ENCODE measurements at regions not wholly inside any gene's neighbourhood (a gene's known extent, or its start where the extent isn't known, plus 50 kb on each side); places are given as distances from the start of the nearest gene placed in this dataset.
"Not testable (repeated sequence)": the region's sequence is repeated elsewhere in the genome, so short reads cannot be mapped to it uniquely, and the experiment has no call there.

DNA sequence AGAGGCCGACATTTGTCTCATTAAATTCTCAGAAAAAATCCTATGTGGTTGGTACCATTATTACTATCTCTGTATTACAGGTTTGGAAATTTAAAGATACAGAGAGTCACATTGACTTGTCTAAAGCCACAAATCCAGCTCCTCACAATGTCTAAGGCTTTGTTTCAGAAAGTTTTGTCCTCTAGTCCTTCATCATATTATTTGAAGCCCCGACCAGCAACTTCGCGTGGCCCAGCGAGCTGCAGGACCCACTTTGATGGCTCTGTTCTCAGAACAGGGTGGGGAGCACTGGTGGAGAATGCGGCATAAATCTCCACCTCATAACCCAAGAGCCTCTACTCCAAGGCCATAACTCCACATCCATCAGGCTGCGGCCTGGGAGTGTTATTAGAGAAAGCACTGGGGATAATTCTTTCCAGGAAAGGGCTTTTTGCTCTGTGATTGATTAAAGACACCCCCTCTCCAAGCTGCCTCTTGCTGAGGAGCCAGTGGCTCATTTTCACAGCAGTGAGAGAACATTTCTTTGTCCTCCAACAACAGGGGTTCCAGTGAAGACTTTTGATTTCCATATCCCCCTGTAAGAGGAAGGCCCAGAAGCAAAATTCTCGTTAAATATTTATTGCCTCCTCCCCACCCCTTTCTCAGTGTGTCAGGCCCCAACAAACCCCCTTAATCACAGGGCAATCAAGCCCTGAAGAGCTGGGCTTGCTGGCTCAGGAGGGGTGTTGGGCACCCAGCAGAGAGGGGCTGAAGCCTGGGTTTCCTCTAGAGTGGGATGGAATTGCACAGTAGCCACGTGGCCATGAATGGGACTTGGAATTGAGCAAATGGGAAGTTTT is 113.7 kb upstream of the CDH11 start:
- H3K36me3 Mint-ChIP-seq (ENCODE audit: insufficient read depth) = no peaks in the 10 kb centered on the region
- ATAC-seq (replicated peaks) (no peak), DNase-seq (no peak)
- H3K4me1 Mint-ChIP-seq (ENCODE audit: low read depth in 2 of 2) = no peaks in the 10 kb centered on the region
- no peak overlapping the region for H3K27ac Mint-ChIP-seq
- H3K4me3 Mint-ChIP-seq = no peak overlapping the region
- H3K27me3 Mint-ChIP-seq = no peaks in the 10 kb centered on the region
- H3K9me3 Mint-ChIP-seq = peaks cover 15 to 39% of the 10 kb centered on the region in 2 donors

DNA sequence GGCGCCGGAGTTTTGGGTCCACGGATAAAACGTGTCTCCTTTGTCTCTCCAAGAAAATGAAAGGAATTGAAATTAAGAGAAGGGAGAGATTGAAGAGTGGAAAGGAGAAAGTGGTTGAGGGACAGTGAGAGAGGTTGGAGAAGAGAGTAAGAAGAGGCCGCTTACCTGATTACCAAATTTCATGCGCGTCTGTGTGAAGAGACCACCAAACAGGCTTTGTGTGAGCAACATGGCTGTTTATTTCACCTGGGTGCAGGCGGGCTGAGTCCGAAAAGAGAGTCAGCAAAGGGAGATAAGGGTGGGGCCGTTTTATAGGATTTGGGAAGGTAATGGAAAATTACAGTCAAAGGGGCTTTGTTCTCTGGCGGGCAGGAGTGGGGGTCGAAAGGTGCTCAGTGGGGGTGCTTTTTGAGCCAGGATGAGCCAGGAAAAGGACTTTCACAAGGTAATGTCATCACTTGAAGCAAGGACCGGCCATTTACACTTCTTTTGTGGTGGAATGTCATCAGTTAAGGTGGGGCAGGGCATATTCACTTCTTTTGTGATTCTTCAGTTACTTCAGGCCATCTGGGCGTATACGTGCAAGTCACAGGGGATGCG is 113.0 kb upstream of the CDH11 start:
- H3K36me3 Mint-ChIP-seq (ENCODE audit: insufficient read depth); H3K4me1 Mint-ChIP-seq (ENCODE audit: low read depth in 2 of 2); DNase-seq: not testable (repeated sequence)

DNA sequence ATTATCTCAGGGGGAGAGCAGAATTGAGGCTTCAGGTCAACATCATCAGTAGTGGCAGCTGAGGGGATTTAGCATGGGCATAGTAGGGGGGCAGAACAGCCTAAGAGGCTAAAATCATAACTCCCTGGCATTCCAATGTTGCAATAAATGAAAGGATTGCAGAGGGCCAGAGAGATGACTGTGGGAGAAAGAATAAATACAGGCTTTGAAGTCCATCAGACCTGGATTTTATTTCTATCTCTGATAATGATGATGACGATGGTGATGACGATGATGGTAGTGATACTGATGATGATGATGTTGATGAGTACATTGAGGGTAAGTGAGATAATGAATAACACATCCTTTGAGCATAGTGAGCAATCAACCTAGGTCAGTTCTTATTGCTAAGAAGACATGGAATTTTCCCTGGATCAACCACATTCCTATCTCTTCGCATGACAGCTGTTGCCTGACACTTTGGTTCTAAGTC is 107.4 kb upstream of the CDH11 start:
- H3K27ac Mint-ChIP-seq = no peak overlapping the region
- DNase-seq (no peak), ATAC-seq (replicated peaks) (no peak)
- no peaks in the 10 kb centered on the region for H3K27me3 Mint-ChIP-seq
- no peak overlapping the region for H3K4me3 Mint-ChIP-seq
- H3K4me1 Mint-ChIP-seq (ENCODE audit: low read depth in 2 of 2) = no peaks in the 10 kb centered on the region
- peaks cover 27 to 50% of the 10 kb centered on the region in 2 donors for H3K9me3 Mint-ChIP-seq
- H3K36me3 Mint-ChIP-seq (ENCODE audit: insufficient read depth) = no peaks in the 10 kb centered on the region

More for the DNA sequence above, 113.0 kb upstream of the CDH11 start:
- not testable (repeated sequence) for ATAC-seq (replicated peaks); H3K27ac Mint-ChIP-seq; H3K27me3 Mint-ChIP-seq; H3K4me3 Mint-ChIP-seq
- H3K9me3 Mint-ChIP-seq = peaks cover 13 to 34% of the 10 kb centered on the region in 2 donors

DNA sequence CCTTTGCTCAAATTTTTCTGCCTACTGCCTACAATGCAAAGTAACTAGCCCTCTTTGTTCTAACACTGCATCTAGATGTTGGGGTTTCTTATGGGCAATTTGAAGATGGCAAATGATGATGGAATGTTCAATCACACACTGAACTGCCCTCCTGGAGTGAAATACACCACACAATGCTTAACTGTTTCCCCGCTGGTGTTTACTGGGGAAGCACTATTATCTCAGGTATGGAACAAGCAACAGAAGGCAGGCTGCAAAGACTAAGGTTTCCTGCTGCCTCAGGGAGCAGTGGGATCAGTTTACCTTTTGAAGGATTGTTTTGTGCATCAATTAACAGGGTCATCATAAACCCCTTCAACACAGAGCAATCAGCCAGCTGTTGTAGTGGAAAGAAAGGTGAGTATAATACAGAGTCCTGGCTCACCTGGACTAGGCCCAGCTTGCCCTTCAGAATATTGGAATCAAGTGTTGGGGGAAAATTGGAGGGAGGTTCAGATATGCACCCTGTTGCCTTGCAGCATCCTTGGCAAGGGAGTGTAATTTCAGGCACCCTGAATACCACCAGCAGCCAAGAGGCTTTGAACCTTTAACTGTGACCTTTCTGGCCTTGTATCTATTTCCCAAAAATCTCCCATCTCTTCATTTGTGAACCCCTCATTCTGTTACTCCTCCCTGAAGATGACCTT is 105.4 kb upstream of the CDH11 start:
- DNase-seq (no peak), ATAC-seq (replicated peaks) (no peak)
- no peak overlapping the region for H3K27ac Mint-ChIP-seq
- H3K27me3 Mint-ChIP-seq = no peaks in the 10 kb centered on the region
- no peaks in the 10 kb centered on the region for H3K36me3 Mint-ChIP-seq (ENCODE audit: insufficient read depth)
- H3K4me3 Mint-ChIP-seq = no peak overlapping the region
- H3K4me1 Mint-ChIP-seq (ENCODE audit: low read depth in 2 of 2) = no peaks in the 10 kb centered on the region
- peaks cover 27 to 52% of the 10 kb centered on the region in 2 donors for H3K9me3 Mint-ChIP-seq

DNA sequence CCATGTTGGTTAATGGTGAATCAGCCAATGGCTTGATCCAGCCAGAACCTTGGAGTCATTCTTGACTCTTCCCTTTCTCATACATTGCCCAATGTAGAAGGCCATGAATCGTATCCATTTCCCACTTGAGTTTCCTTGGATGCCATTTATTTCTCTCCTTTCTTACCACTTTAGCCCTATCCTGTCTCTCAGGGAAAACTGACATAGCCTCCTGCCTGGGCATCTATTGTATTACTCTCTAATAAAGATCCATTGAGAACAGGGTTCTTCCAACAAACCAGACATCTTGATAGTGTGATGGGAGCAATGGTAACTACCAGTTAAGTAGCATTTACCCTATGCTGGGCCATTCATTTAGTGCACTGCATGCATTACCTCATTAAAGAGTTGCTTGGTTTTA is 104.2 kb upstream of the CDH11 start:
- H3K4me3 Mint-ChIP-seq = no peak overlapping the region

DNA sequence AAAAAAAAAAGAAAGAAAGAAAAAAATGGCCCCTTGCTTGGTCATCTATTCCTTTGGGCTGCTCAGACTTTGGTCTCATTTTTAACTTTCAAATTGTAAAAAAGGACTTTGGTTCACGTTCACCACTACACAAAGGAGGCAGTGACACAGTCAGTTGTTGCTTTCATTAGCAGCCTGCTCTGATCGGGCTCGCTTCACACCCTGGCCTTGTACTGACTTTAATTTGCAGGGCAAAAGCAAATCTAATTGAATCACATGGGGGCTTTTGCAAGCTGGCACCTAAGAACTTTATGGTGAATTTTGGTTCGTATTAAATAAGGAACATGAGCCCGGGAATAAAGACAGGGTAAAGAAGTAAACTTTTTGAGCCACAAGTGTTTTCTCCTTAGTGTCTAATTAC is 103.6 kb upstream of the CDH11 start:
- H3K27me3 Mint-ChIP-seq = no peaks in the 10 kb centered on the region
- H3K4me3 Mint-ChIP-seq = no peak overlapping the region
- peaks cover 16 to 40% of the 10 kb centered on the region in 2 donors for H3K9me3 Mint-ChIP-seq
- H3K36me3 Mint-ChIP-seq (ENCODE audit: insufficient read depth) = no peaks in the 10 kb centered on the region
- H3K27ac Mint-ChIP-seq = no peak overlapping the region
- ATAC-seq (replicated peaks) (no peak), DNase-seq (no peak)
- H3K4me1 Mint-ChIP-seq (ENCODE audit: low read depth in 2 of 2) = no peaks in the 10 kb centered on the region

More for the DNA sequence above, 104.2 kb upstream of the CDH11 start:
- ATAC-seq (replicated peaks) (no peak), DNase-seq (no peak)
- H3K4me1 Mint-ChIP-seq (ENCODE audit: low read depth in 2 of 2) = no peaks in the 10 kb centered on the region
- H3K27me3 Mint-ChIP-seq = no peaks in the 10 kb centered on the region
- no peak overlapping the region for H3K27ac Mint-ChIP-seq
- peaks cover 16 to 40% of the 10 kb centered on the region in 2 donors for H3K9me3 Mint-ChIP-seq
- no peaks in the 10 kb centered on the region for H3K36me3 Mint-ChIP-seq (ENCODE audit: insufficient read depth)

DNA sequence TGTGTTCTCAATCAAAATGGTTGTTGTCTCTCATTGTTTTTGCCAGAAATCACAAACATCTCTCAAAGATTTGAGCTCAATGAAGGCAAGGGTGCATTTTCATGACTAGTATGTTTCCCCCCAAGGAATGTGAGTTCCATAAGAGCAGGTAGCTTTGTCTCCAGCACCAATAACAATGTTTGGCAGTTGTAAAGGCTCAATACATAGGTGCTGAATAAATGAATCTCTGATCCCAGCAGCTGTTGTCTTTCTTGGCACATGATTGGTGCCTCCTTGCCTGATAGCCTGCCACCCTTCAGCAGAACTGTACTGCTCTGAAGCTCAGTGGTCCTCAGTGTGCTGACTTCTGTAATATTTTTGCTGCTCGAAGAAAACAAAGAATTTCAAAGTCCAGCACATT is 103.1 kb upstream of the CDH11 start:
- H3K27ac Mint-ChIP-seq = no peak overlapping the region
- no peaks in the 10 kb centered on the region for H3K4me1 Mint-ChIP-seq (ENCODE audit: low read depth in 2 of 2)
- ATAC-seq (replicated peaks) (no peak), DNase-seq (no peak)
- H3K9me3 Mint-ChIP-seq = peaks cover 16 to 40% of the 10 kb centered on the region in 2 donors
- no peak overlapping the region for H3K4me3 Mint-ChIP-seq
- no peaks in the 10 kb centered on the region for H3K27me3 Mint-ChIP-seq
- no peaks in the 10 kb centered on the region for H3K36me3 Mint-ChIP-seq (ENCODE audit: insufficient read depth)

DNA sequence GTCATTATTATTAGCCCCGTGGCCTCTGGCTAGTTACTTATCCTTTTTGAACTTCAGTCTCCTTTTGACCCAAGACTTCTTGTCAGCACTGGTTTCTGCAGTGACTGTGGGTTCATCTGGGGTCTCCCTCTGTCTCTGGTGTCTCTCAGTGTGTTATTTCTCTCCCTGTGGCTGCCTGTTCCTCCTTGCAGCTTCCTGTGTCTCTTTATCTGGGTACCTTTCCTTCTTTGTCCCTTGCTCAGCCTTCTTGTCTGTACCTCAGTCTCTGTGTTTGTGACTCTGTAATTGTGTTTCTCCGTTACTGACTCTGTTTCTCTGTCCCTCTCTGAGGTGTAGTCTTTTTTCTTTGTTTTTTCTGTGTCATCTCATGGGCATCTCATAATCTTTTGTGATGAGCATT is 102.6 kb upstream of the CDH11 start:
- H3K4me3 Mint-ChIP-seq = no peak overlapping the region
- H3K4me1 Mint-ChIP-seq (ENCODE audit: low read depth in 2 of 2) = no peaks in the 10 kb centered on the region
- ATAC-seq (replicated peaks) (no peak), DNase-seq (no peak)
- no peak overlapping the region for H3K27ac Mint-ChIP-seq
- peaks cover 18 to 40% of the 10 kb centered on the region in 2 donors for H3K9me3 Mint-ChIP-seq
- H3K27me3 Mint-ChIP-seq = no peaks in the 10 kb centered on the region
- no peaks in the 10 kb centered on the region for H3K36me3 Mint-ChIP-seq (ENCODE audit: insufficient read depth)

DNA sequence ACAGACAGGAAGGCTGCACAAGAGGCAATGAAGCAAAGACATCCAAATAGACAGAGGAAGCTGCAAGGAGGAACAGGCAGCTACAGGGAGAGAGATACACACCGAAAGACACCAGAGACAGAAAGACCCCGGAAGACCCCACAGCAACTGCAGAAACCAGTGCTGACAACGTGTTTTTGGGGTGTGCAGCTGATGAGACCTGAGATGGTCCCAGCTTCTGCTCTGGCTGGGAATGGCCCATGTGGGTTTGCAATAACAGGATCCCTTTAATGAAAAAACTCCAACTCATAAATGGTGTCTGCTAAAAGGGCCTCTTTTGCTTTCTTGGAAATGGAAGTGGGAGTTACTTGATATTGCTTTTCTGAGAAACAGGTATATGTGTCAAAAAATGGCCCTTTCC is 101.5 kb upstream of the CDH11 start:
- Mint-ChIP-seq H3K4me3 (no peak overlapping the region), H3K4me1 (ENCODE audit: low read depth in 2 of 2) (no peaks in the 10 kb centered on the region), H3K27ac (no peak overlapping the region), H3K9me3 (peaks cover 11 to 29% of the 10 kb centered on the region in 2 donors), H3K36me3 (ENCODE audit: insufficient read depth) (no peaks in the 10 kb centered on the region), H3K27me3 (no peaks in the 10 kb centered on the region)
- DNase-seq = no peak
- ATAC-seq (replicated peaks) = no peak

DNA sequence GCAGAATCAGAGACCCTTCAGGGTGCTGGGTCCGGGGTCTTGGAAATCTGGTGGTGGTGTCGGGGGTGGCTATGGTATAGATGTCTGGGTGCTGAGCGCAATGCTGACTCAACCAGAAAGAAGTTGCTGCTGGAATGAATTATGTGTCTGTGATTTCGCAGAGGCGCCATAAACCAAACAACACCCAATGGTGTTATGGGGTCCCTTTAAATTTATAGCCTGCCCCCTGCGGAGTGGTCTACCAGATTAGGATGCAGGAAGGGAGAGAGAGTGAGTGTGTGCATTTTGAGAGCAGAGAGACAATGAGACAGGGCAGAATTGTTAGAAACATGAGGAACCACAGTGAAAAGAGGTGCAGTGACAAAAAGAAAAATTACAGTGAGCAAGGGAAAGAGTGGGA is 100.7 kb upstream of the CDH11 start:
- H3K4me3 Mint-ChIP-seq = no peak overlapping the region
- H3K4me1 Mint-ChIP-seq (ENCODE audit: low read depth in 2 of 2) = no peaks in the 10 kb centered on the region
- no peaks in the 10 kb centered on the region for H3K36me3 Mint-ChIP-seq (ENCODE audit: insufficient read depth)
- H3K9me3 Mint-ChIP-seq = peaks cover 7 to 24% of the 10 kb centered on the region in 2 donors
- H3K27ac Mint-ChIP-seq = no peak overlapping the region
- ATAC-seq (replicated peaks) (no peak), DNase-seq (no peak)
- no peaks in the 10 kb centered on the region for H3K27me3 Mint-ChIP-seq

DNA sequence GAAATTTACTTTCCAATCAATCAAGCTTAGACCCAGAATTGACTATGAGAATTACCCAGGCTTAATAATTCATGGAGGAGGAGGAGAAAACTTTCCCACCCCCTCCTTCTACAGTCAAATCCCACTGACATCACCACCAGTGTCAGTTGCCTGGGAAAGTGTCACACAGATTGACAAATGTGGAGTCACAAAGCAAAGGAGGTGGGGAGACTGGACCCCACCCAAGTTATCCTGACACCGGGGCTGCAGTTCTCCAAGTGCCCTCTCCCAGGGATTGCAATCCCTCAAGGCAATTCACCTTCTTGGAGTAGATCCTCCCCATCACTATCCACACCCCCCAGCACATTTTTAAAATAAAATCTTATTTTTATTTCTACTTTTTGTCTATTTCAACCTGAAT is 100.2 kb upstream of the CDH11 start:
- H3K4me3 Mint-ChIP-seq = no peak overlapping the region
- H3K9me3 Mint-ChIP-seq = peaks cover 9 to 24% of the 10 kb centered on the region in 2 donors
- no peak for ATAC-seq (replicated peaks)
- H3K4me1 Mint-ChIP-seq (ENCODE audit: low read depth in 2 of 2) = no peaks in the 10 kb centered on the region
- H3K36me3 Mint-ChIP-seq (ENCODE audit: insufficient read depth) = no peaks in the 10 kb centered on the region
- DNase-seq = no peak
- H3K27ac Mint-ChIP-seq = no peak overlapping the region
- no peaks in the 10 kb centered on the region for H3K27me3 Mint-ChIP-seq

DNA sequence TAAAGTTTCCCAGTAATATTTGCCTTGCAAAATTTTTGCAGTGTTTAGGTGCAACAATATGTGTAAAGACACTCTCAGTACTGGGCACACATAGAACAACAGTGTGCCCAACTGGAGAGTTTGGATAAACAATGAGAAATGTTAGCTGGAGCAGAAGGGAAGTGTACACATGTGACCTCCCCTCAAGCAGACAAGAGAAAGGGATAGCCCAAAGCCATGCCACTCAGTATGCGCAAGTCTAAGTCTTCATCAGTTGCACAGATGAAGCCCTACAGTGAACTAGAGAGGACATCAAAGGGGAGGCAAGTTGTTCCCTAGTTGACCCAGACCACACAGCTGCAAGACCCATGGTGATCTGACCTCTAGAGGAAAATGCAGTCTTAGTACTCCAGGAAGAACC is 97.9 kb upstream of the CDH11 start:
- Mint-ChIP-seq H3K9me3 (peaks cover 7 to 23% of the 10 kb centered on the region in 2 donors), H3K4me1 (ENCODE audit: low read depth in 2 of 2) (no peaks in the 10 kb centered on the region), H3K27me3 (no peaks in the 10 kb centered on the region), H3K4me3 (no peak overlapping the region), H3K36me3 (ENCODE audit: insufficient read depth) (no peaks in the 10 kb centered on the region), H3K27ac (no peak overlapping the region)
- ATAC-seq (replicated peaks) = no peak
- no peak for DNase-seq

DNA sequence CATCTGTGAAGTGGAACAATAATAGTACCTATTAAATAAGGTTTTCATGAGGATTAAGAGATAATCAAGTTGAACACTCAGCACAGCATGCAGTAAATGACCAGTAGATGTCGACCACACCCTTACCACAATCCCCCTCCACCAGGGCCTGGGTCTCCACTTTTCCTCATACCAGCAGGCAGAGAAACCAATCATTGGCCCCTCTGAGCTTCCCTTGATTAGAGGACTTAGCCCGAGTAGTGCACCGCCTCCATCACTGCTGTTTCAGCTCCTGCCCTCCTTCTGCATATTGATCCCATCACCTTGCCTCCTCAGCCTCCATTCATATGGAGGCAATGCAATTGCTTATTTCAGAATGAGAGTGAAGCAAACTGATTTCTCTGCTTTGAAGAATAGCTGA is 96.5 kb upstream of the CDH11 start:
- H3K4me1 Mint-ChIP-seq (ENCODE audit: low read depth in 2 of 2) = no peaks in the 10 kb centered on the region
- DNase-seq = no peak
- no peak overlapping the region for H3K4me3 Mint-ChIP-seq
- no peaks in the 10 kb centered on the region for H3K36me3 Mint-ChIP-seq (ENCODE audit: insufficient read depth)
- no peak overlapping the region for H3K27ac Mint-ChIP-seq
- H3K27me3 Mint-ChIP-seq = no peaks in the 10 kb centered on the region
- ATAC-seq (replicated peaks) = no peak
- H3K9me3 Mint-ChIP-seq = peaks cover 5 to 17% of the 10 kb centered on the region in 2 donors
